A673 (cell line): ENCODE measurements at regions not wholly inside any gene's neighbourhood (a gene's known extent, or its start where the extent isn't known, plus 50 kb on each side); places are given as distances from the start of the nearest gene placed in this dataset.
A peak's percentile ranks its signal among the peaks of the same experiment; 100 is the strongest.

ENCODE experiments used
- BruUV-seq: library from RNA; stranded (reverse); fragments of 400-500 nt; replicated peaks from 2 replicates; lab custom pipeline; 2021; lab: Mats Ljungman, UMichigan
- CTCF ChIA-PET: fragments of 300-600 bp; sonication (Branson Sonifier 250); formaldehyde crosslinking; loops from one replicate; lab custom pipeline; 2022; ENCODE audit warnings: antibody characterized with exemption; lab: Charles Lee
- POLR2A ChIA-PET: fragments of 300-600 bp; sonication (Branson Sonifier 250); formaldehyde crosslinking; loops from one replicate; lab custom pipeline; 2022; ENCODE audit warnings: antibody characterized with exemption; ENCODE audit not compliant: low non-redundant PET; lab: Charles Lee
- DNase-seq: peaks from one replicate; pipeline ENCODE4 v3.0.0-alpha.2; 2015; ENCODE audit warnings: low spot score
- H3K27ac ChIP-seq: fragments of 200-600 bp; sonication (generic); 2 replicates; pipeline ENCODE4 v1.5.1; 2016; ENCODE audit warnings: mixed run types, low read depth, mild to moderate bottlenecking, mixed read lengths, antibody characterized with exemption, low read length; ENCODE audit not compliant: poor library complexity, severe bottlenecking
- H3K27me3 ChIP-seq: fragments of 200-600 bp; sonication (generic); replicated peaks from 2 replicates; pipeline ENCODE4 v1.6.1; 2017; ENCODE audit warnings: mixed run types, low read depth, mild to moderate bottlenecking, mixed read lengths, antibody characterized with exemption, low read length; ENCODE audit not compliant: insufficient read depth, poor library complexity
- H3K36me3 ChIP-seq: fragments of 200-600 bp; sonication (generic); 2 replicates; pipeline ENCODE4 v1.6.1; 2016; ENCODE audit warnings: mixed run types, mild to moderate bottlenecking, mixed read lengths, antibody characterized with exemption, low read length; ENCODE audit not compliant: insufficient read depth, poor library complexity, severe bottlenecking
- H3K4me1 ChIP-seq: fragments of 200-600 bp; sonication (generic); 2 replicates; pipeline ENCODE4 v1.6.1; 2017; ENCODE audit warnings: mixed run types, mild to moderate bottlenecking, mixed read lengths, antibody characterized with exemption, low read length; ENCODE audit not compliant: insufficient read depth, poor library complexity, severe bottlenecking
- H3K4me3 ChIP-seq: fragments of 200-600 bp; sonication (generic); 2 replicates; pipeline ENCODE4 v1.5.1; 2016; ENCODE audit warnings: low read depth, mixed run types, mild to moderate bottlenecking, mixed read lengths, low read length; ENCODE audit not compliant: poor library complexity, severe bottlenecking
- H3K9me3 ChIP-seq: fragments of 200-600 bp; sonication (generic); 2 replicates; pipeline ENCODE4 v1.6.1; 2016; ENCODE audit warnings: mixed run types, low read depth, mild to moderate bottlenecking, mixed read lengths, antibody characterized with exemption, low read length; ENCODE audit not compliant: poor library complexity, severe bottlenecking
- EZH2 ChIP-seq: fragments of 200-600 bp; sonication (generic); IDR thresholded peaks from 2 replicates; pipeline ENCODE4 v1.6.1; 2017; ENCODE audit warnings: borderline replicate concordance, low read depth, mild to moderate bottlenecking, mixed read lengths, antibody characterized with exemption, low read length; ENCODE audit not compliant: poor library complexity, severe bottlenecking
- intact Hi-C: fragments of 100-400 bp; cut with micrococcal nuclease; formaldehyde crosslinking; loops from one replicate; pipeline ENCODE4 v1.10.0; 2022; ENCODE audit not compliant: unreplicated experiment
- TF ChIP-seq, protein P1 (sequence below): fragments of 300-800, 200-600 bp; sonication (generic); conservative IDR thresholded peaks from 2 replicates; pipeline ENCODE4 v1.5.1; 2017; ENCODE audit warnings: low read depth, mild to moderate bottlenecking, antibody characterized with exemption, low read length, moderate library complexity, mixed read lengths

DNA sequence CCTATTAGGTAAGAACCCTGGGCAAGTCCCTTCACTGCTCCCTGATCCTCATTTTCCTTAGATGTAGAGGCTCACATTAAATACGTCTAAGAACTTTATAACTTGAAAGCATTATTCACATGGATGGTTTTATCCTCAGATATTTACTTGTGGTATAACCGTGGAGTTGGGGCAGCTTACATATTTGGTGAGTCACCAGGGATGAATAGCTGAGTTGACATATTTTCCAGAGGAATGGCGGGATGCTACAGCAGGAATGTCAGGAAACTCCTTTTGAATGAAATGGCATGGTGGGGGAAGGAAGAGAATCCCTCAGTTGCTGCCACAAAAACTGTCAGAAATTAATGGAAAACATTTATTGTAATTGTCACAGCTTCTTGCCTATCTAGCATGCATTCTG is 165.3 kb upstream of the RPS6KA3 start:
- intact Hi-C loops, result no loop called here
- H3K27me3 ChIP-seq, result no peaks in the 10 kb centered on the region
- DNase-seq, result no peak
- no peak overlapping the region for H3K4me3 ChIP-seq
- POLR2A ChIA-PET, result no interaction called here
- no TSS peak for BruUV-seq
- H3K4me1 ChIP-seq, result peaks cover 5% of the 10 kb centered on the region
- no peaks in the 10 kb centered on the region for H3K36me3 ChIP-seq
- no peak for TF ChIP-seq EZH2
- TF ChIP-seq, protein P1, sequence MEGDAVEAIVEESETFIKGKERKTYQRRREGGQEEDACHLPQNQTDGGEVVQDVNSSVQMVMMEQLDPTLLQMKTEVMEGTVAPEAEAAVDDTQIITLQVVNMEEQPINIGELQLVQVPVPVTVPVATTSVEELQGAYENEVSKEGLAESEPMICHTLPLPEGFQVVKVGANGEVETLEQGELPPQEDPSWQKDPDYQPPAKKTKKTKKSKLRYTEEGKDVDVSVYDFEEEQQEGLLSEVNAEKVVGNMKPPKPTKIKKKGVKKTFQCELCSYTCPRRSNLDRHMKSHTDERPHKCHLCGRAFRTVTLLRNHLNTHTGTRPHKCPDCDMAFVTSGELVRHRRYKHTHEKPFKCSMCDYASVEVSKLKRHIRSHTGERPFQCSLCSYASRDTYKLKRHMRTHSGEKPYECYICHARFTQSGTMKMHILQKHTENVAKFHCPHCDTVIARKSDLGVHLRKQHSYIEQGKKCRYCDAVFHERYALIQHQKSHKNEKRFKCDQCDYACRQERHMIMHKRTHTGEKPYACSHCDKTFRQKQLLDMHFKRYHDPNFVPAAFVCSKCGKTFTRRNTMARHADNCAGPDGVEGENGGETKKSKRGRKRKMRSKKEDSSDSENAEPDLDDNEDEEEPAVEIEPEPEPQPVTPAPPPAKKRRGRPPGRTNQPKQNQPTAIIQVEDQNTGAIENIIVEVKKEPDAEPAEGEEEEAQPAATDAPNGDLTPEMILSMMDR, result no peak
- CTCF ChIA-PET, result no interaction called here
- no peak overlapping the region for H3K27ac ChIP-seq
- no peaks in the 10 kb centered on the region for H3K9me3 ChIP-seq

- intact Hi-C loops, result no loop called here
- ChIA-PET POLR2A (no interaction called here), CTCF (no interaction called here)
- H3K27me3 ChIP-seq, result no peaks in the 10 kb centered on the region
- H3K4me3 ChIP-seq, result no peak overlapping the region
- H3K27ac ChIP-seq, result no peak overlapping the region
- no peak for TF ChIP-seq EZH2
- TF ChIP-seq, protein P1, result no peak
- BruUV-seq, result no TSS peak
- H3K9me3 ChIP-seq, result no peaks in the 10 kb centered on the region
- no peaks in the 10 kb centered on the region for H3K36me3 ChIP-seq
- DNase-seq, result peak; percentile 17
- peaks cover 5% of the 10 kb centered on the region for H3K4me1 ChIP-seq
These were observed 164.8 kb upstream of the RPS6KA3 start for GRCh38 chrX:20431486-20431885.

DNA sequence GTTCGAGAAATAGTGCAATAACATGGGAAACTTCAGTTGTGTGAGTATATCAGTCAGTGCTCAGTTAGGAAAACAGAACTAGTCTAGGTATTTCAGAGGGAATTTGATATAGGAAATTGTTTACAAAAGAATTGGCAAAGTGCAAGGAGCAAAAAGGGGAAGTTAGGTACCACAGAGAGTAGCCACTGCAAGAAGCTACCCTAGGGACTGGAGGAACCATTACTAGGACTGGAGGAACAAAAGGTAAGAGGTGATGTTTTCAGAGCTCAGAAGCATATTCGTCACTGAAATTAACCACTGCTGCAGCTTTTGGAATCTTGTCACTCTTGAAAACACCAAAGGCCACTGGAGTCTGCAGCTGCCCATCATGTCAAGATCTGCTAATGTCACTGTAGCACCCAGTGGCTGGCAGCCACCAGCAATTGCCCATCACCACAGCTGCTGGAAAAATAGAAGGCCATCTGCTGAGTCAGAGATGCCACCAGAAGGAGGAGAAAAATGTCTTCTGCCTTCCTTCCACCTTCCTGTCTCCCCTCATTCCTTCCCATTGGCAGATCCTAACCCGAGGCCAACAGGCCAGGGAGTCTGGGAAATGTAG is 160.6 kb upstream of the RPS6KA3 start:
- Histone ChIP-seq H3K9me3 (no peaks in the 10 kb centered on the region), H3K4me1 (peaks cover 5% of the 10 kb centered on the region), H3K27me3 (no peaks in the 10 kb centered on the region), H3K27ac (no peak overlapping the region), H3K4me3 (no peak overlapping the region), H3K36me3 (no peaks in the 10 kb centered on the region)
- no peak for TF ChIP-seq EZH2
- TF ChIP-seq, protein P1, result no peak
- intact Hi-C loops, result no loop called here
- POLR2A ChIA-PET, result no interaction called here
- DNase-seq, result no peak
- BruUV-seq, result no TSS peak
- CTCF ChIA-PET, result no interaction called here
